Testis (tissue), 2 donors: ENCODE measurements at regions not wholly inside any gene's neighbourhood (a gene's known extent, or its start where the extent isn't known, plus 50 kb on each side); places are given as distances from the start of the nearest gene placed in this dataset.

Source experiments
- DNase-seq: peaks from one replicate; pipeline ENCODE4 v3.0.0-alpha.2; 2019
- H3K27ac ChIP-seq, 2 donors: fragments of 200-600 bp; sonication (generic); one replicate each; pipeline ENCODE4 v1.5.1; 2019
- H3K27me3 ChIP-seq: fragments of 200-600 bp; sonication (generic); one replicate; pipeline ENCODE4 v1.5.1; 2019
- H3K36me3 ChIP-seq: fragments of 200-600 bp; sonication (generic); one replicate; pipeline ENCODE4 v1.5.1; 2017; ENCODE audit warnings: low read depth; ENCODE audit errors: missing control alignments
- H3K4me1 ChIP-seq: fragments of 200-600 bp; sonication (generic); one replicate; pipeline ENCODE4 v1.5.1; 2019
- H3K4me3 ChIP-seq, 2 donors: fragments of 200-600 bp; sonication (generic); one replicate each; pipeline ENCODE4 v1.5.1; 2017 to 2019
- H3K9me3 ChIP-seq: fragments of 200-600 bp; sonication (generic); one replicate; pipeline ENCODE4 v1.5.1; 2017
- POLR2A ChIP-seq: fragments of 450-650 bp; IDR thresholded peaks from one replicate; pipeline ENCODE4 v1.6.1; 2017; ENCODE audit warnings: antibody characterized with exemption, mild to moderate bottlenecking, moderate library complexity
- WGBS, 2 donors: methylation state at CpG; one replicate each; pipeline ENCODE4 v1.1.5; 2018; 5-methylcytosine and 5-hydroxymethylcytosine counted together
- intact Hi-C: fragments of 100-400 bp; cut with DNase I; formaldehyde crosslinking; loops from one replicate; pipeline ENCODE4 v1.15.1; 2023; ENCODE audit warnings: low total_unique reads
- TF ChIP-seq, protein P1 (sequence below), 3 experiments: fragments of 450-650 bp in 2 of 3; fragments of 200-600 bp in 1 of 3; sonication (generic) in 1 of 3; IDR thresholded peaks; one replicate each; pipeline ENCODE4 v1.5.1; 2016 to 2019; ENCODE audit warnings: antibody characterized with exemption in 3 of 3, mild to moderate bottlenecking in 2 of 3, moderate library complexity in 1 of 3

DNA sequence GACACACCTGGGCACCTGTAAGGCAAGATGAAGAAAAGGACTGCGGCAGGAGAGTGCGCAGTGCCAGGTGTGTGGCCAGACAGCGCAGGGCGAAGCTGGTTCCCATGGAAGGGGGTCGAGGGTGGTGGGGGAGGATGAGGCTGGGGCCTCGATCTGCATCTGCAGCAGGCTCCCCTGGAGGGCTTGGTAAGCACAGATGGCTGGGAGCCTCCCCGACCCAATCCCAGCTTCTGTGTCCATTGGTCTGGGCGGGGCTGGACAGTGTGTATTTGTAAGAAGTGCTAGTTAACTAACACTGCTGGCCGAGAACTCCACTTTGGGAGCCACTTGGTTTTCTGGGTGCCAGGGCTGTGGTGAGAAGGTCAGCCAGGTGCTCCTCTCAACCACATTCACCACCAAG, 385.1 kb upstream of the IRX1 start:
- H3K9me3 ChIP-seq, result no peaks in the 10 kb centered on the region
- DNase-seq, result no peak
- H3K27me3 ChIP-seq, result no peaks in the 10 kb centered on the region
- no peaks in the 10 kb centered on the region for H3K4me1 ChIP-seq
- H3K4me3 ChIP-seq, result no peak overlapping the region
- TF ChIP-seq, protein P1, sequence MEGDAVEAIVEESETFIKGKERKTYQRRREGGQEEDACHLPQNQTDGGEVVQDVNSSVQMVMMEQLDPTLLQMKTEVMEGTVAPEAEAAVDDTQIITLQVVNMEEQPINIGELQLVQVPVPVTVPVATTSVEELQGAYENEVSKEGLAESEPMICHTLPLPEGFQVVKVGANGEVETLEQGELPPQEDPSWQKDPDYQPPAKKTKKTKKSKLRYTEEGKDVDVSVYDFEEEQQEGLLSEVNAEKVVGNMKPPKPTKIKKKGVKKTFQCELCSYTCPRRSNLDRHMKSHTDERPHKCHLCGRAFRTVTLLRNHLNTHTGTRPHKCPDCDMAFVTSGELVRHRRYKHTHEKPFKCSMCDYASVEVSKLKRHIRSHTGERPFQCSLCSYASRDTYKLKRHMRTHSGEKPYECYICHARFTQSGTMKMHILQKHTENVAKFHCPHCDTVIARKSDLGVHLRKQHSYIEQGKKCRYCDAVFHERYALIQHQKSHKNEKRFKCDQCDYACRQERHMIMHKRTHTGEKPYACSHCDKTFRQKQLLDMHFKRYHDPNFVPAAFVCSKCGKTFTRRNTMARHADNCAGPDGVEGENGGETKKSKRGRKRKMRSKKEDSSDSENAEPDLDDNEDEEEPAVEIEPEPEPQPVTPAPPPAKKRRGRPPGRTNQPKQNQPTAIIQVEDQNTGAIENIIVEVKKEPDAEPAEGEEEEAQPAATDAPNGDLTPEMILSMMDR (IDR thresholded peaks at IDR 0.05), result no peak
- no peak for TF ChIP-seq POLR2A
- 69 to 93% methylated on average over 8 to 9 of the region's 9 CpGs for WGBS, 2 donors
- H3K36me3 ChIP-seq, result no peaks in the 10 kb centered on the region
- intact Hi-C loops, result no loop called here
- H3K27ac ChIP-seq, result no peak overlapping the region

DNA sequence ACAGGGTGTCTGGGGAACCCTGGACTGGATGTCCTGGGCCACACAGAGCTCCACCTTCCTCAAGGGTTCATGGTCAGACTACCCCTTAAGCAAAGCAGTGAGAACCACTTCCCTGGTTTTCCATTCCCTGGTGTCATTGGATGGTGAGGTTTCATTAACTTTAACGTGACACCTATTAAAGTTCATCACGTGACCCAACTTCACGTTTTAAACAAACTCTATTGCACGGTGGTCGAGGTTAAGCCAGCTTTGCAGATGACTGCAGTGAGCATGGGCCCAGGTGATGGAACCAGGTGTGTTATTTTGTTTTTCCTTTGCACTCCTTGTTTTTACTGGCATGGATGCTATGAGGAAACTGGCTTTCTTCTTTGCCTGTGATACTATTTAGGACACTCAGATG, 385.7 kb upstream of the IRX1 start:
- no peaks in the 10 kb centered on the region for H3K27me3 ChIP-seq
- 66 to 85% methylated on average over 5 of the region's 5 CpGs for WGBS, 2 donors
- H3K36me3 ChIP-seq, result no peaks in the 10 kb centered on the region
- H3K4me3 ChIP-seq, result no peak overlapping the region
- H3K9me3 ChIP-seq, result no peaks in the 10 kb centered on the region
- intact Hi-C loops, result no loop called here
- DNase-seq, result no peak
- H3K4me1 ChIP-seq, result no peaks in the 10 kb centered on the region
- TF ChIP-seq, protein P1 (IDR thresholded peaks at IDR 0.05), result no peak
- TF ChIP-seq POLR2A, result no peak
- no peak overlapping the region for H3K27ac ChIP-seq

DNA sequence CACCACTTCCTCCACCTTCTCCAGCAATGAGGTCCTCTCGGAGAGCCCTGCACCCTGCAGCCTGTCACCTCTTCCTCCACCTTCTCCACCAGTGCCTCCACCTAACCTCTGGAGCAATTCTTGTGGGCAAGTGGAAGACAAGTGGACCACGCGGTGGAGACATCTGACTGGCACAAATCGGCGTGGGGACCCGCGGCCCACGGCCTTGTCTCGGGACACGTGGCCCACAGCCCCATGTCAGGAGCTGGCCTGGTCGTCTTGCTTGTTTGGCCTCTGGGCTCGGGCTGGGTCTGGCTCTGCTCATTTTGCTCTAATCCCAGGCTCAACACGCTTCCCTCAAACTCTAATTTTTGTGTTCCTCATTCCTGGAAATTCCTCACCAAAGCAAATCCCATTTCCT, 393.1 kb upstream of the IRX1 start:
- Histone ChIP-seq H3K36me3 (no peaks in the 10 kb centered on the region), H3K27ac (no peak overlapping the region), H3K4me1 (no peaks in the 10 kb centered on the region), H3K9me3 (no peaks in the 10 kb centered on the region), H3K27me3 (no peaks in the 10 kb centered on the region), H3K4me3 (no peak overlapping the region)
- no peak for DNase-seq
- 89 to 91% methylated on average over 11 to 13 of the region's 13 CpGs for WGBS, 2 donors
- intact Hi-C loops, result no loop called here
- TF ChIP-seq, protein P1 (IDR thresholded peaks at IDR 0.05), result no peak
- no peak for TF ChIP-seq POLR2A

DNA sequence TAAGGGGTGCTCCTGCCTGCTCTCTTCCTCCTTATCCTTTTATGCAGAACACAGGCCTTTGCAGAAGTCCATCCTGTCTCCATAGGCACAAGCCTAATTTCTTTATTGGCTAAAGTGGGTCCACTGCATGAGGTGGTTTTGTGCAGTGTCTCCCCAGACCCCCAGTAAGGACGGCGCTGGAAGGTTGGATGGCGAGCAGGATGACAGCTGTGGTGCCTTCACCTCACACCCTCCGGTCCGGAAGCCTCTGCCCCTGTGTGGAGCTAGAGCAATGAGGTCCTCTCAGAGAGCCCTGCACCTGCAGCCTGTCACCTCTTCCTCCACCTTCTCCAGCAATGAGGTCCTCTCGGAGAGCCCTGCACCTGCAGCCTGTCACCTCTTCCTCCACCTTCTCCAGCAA, 393.7 kb upstream of the IRX1 start:
- Histone ChIP-seq H3K36me3 (no peaks in the 10 kb centered on the region), H3K4me3 (no peak overlapping the region), H3K27ac (no peak overlapping the region), H3K9me3 (no peaks in the 10 kb centered on the region), H3K27me3 (no peaks in the 10 kb centered on the region), H3K4me1 (no peaks in the 10 kb centered on the region)
- DNase-seq, result no peak
- 92% methylated on average over 6 of the region's 6 CpGs; no CpG with 5 or more reads in 1 of the 2 donors for WGBS, 2 donors
- intact Hi-C loops, result no loop called here
- TF ChIP-seq, protein P1 (IDR thresholded peaks at IDR 0.05), result no peak
- TF ChIP-seq POLR2A, result no peak

DNA sequence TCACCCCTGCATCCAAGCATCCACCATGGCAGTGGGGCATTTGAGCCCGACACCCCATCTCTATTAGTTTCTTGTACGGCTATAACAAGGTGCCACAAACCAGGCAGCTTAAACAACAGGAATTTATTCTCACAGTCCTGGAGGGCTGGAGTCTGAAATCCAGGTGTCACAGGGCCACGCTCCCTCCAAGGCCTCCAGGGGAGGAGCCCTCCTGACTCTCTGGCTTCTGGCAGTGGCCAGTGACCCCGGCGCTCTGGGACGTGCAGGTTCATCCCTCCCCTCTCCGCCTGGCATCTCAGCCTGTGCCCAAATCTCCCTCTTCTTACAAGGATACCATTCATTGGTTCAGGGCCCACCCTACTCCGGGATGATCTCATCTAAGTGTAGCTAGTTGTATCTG, 394.5 kb upstream of the IRX1 start:
- WGBS, 2 donors, result 82 to 94% methylated on average over 8 of the region's 8 CpGs
- no peak for DNase-seq
- H3K4me3 ChIP-seq, result no peak overlapping the region
- no peaks in the 10 kb centered on the region for H3K27me3 ChIP-seq
- no peaks in the 10 kb centered on the region for H3K4me1 ChIP-seq
- H3K36me3 ChIP-seq, result no peaks in the 10 kb centered on the region
- no peaks in the 10 kb centered on the region for H3K9me3 ChIP-seq
- TF ChIP-seq, protein P1 (IDR thresholded peaks at IDR 0.05), result no peak
- TF ChIP-seq POLR2A, result no peak
- H3K27ac ChIP-seq, result no peak overlapping the region
- intact Hi-C loops, result no loop called here
